ENCODE measurements at regions not wholly inside any gene's neighbourhood (a gene's known extent, or its start where the extent isn't known, plus 50 kb on each side); places are given as distances from the start of the nearest gene placed in this dataset.
"Not testable (repeated sequence)": the region's sequence is repeated elsewhere in the genome, so short reads cannot be mapped to it uniquely, and the experiment has no call there.

GRCh38 chr5:62956597-62956996, 378.0 kb downstream of the LRRC70 start:
- no peak for DNase-seq

GRCh38 chr5:62954578-62954977, 376.0 kb downstream of the LRRC70 start:
- no peak for DNase-seq

GRCh38 chr5:62948301-62948700, 369.7 kb downstream of the LRRC70 start:
- no peak for DNase-seq

GRCh38 chr5:62942384-62942783, 363.8 kb downstream of the LRRC70 start:
- no peak for DNase-seq

- DNase-seq = no peak
Observed at GRCh38 chr5:62938927-62939326, 360.3 kb downstream of the LRRC70 start.

GRCh38 chr5:62937661-62938558, 359.3 kb downstream of the LRRC70 start:
- no peak for DNase-seq

GRCh38 chr5:62935660-62936059, 357.0 kb downstream of the LRRC70 start:
- DNase-seq = no peak

GRCh38 chr5:62934319-62934718, 355.7 kb downstream of the LRRC70 start:
- DNase-seq = no peak

- no peak for DNase-seq
Observed at GRCh38 chr5:62933261-62933660, 354.6 kb downstream of the LRRC70 start.

GRCh38 chr5:62931153-62931950, 352.7 kb downstream of the LRRC70 start:
- DNase-seq = no peak

GRCh38 chr5:62922191-62922590, 343.6 kb downstream of the LRRC70 start:
- no peak for DNase-seq

GRCh38 chr5:62920856-62921255, 342.2 kb downstream of the LRRC70 start:
- no peak for DNase-seq

GRCh38 chr5:62909326-62909725, 330.7 kb downstream of the LRRC70 start:
- DNase-seq = no peak

- DNase-seq = no peak
Observed at GRCh38 chr5:62902126-62902525, 323.5 kb downstream of the LRRC70 start.

- DNase-seq = no peak
Observed at GRCh38 chr5:62900976-62901375, 322.4 kb downstream of the LRRC70 start.

GRCh38 chr5:62896121-62896893, 317.7 kb downstream of the LRRC70 start:
- no peak for DNase-seq

- no peak for DNase-seq
Observed at GRCh38 chr5:62886603-62887315, 308.1 kb downstream of the LRRC70 start.

- DNase-seq = not testable (repeated sequence)
Observed at GRCh38 chr5:62837330-62837729, 258.7 kb downstream of the LRRC70 start.

- no peak for DNase-seq
Observed at GRCh38 chr5:62829604-62829986, 251.0 kb downstream of the LRRC70 start.

- DNase-seq = no peak
Observed at GRCh38 chr5:62828742-62829603, 250.4 kb downstream of the LRRC70 start.

- no peak for DNase-seq
Observed at GRCh38 chr5:62825623-62826220, 247.1 kb downstream of the LRRC70 start.

Data from CD4-positive, alpha-beta T cell treated with Interleukin-1 beta for 1 hour (primary cell).